DND-41 (cell line): ENCODE measurements at regions not wholly inside any gene's neighbourhood (a gene's known extent, or its start where the extent isn't known, plus 50 kb on each side); places are given as distances from the start of the nearest gene placed in this dataset.

Experiments
- ATAC-seq: fragments of 200-7000 bp; cut with Tn5 transposase; 3 replicates; pipeline ENCODE4 v1.9.1; 2021; ENCODE audit warnings: low read depth; ENCODE audit not compliant: insufficient read depth
- DNase-seq: peaks from one replicate; pipeline ENCODE4 v3.0.0-alpha.2; 2020
- H2AFZ ChIP-seq: 2 replicates; pipeline ENCODE4 v1.6.0; 2012; ENCODE audit warnings: low read depth, low read length
- H3K27ac ChIP-seq: 2 replicates; pipeline ENCODE4 v1.5.1; 2012; ENCODE audit warnings: low read length, inconsistent platforms
- H3K27me3 ChIP-seq: fragments of 200-600 bp; sonication (generic); 2 replicates; pipeline ENCODE4 v1.6.0; 2012; ENCODE audit warnings: low read length, mild to moderate bottlenecking, inconsistent platforms; ENCODE audit not compliant: insufficient read depth, poor library complexity
- H3K36me3 ChIP-seq: 2 replicates; pipeline ENCODE4 v1.5.1; 2012; ENCODE audit warnings: low read length, inconsistent platforms; ENCODE audit not compliant: insufficient read depth
- H3K4me1 ChIP-seq: 2 replicates; pipeline ENCODE4 v1.5.1; 2012; ENCODE audit warnings: mild to moderate bottlenecking, low read length; ENCODE audit not compliant: insufficient read depth
- H3K4me2 ChIP-seq: 2 replicates; pipeline ENCODE4 v1.6.0; 2012; ENCODE audit warnings: mild to moderate bottlenecking, moderate library complexity, low read length, inconsistent platforms; ENCODE audit not compliant: insufficient read depth
- H3K4me3 ChIP-seq, 2 experiments: fragments of 200-600 bp in 1 of 2; shearing (Covaris generic) in 1 of 2; 2 replicates each; pipeline ENCODE4 v1.5.1; 2012 to 2016; ENCODE audit warnings: inconsistent platforms in 2 of 2, low read length in 2 of 2, mild to moderate bottlenecking in 2 of 2, low read depth in 1 of 2, moderate library complexity in 1 of 2
- H3K79me2 ChIP-seq: 2 replicates; pipeline ENCODE4 v1.6.0; 2012; ENCODE audit warnings: low read length, inconsistent platforms; ENCODE audit not compliant: insufficient read depth
- H3K9ac ChIP-seq: 2 replicates; pipeline ENCODE4 v1.6.0; 2012; ENCODE audit warnings: low read depth, mild to moderate bottlenecking, inconsistent platforms, low read length, moderate library complexity
- H3K9me3 ChIP-seq: 2 replicates; pipeline ENCODE4 v1.5.1; 2012; ENCODE audit warnings: low read length, moderate library complexity, mild to moderate bottlenecking, inconsistent platforms; ENCODE audit not compliant: insufficient read depth, severe bottlenecking
- H4K20me1 ChIP-seq: 2 replicates; pipeline ENCODE4 v1.6.0; 2012; ENCODE audit warnings: low read length; ENCODE audit not compliant: insufficient read depth
- CTCF ChIP-seq: IDR thresholded peaks from 2 replicates; pipeline ENCODE4 v1.5.1; 2012; ENCODE audit warnings: borderline replicate concordance, low read length, moderate library complexity, mild to moderate bottlenecking; ENCODE audit not compliant: poor library complexity, severe bottlenecking; ENCODE audit errors: extremely low read depth
- EZH2 ChIP-seq: IDR thresholded peaks from 3 replicates; pipeline ENCODE4 v1.6.1; 2012; ENCODE audit warnings: borderline replicate concordance, low read depth, mild to moderate bottlenecking, moderate library complexity, low read length, inconsistent platforms; ENCODE audit not compliant: severe bottlenecking

- no peaks in the 10 kb centered on the region for H3K4me1 ChIP-seq
- DNase-seq (no peak), ATAC-seq (no peak)
- no peak overlapping the region for H3K9ac ChIP-seq
- no peak overlapping the region for H3K4me3 ChIP-seq
- no peak overlapping the region for H3K27ac ChIP-seq
- no peaks in the 10 kb centered on the region for H4K20me1 ChIP-seq
- no peaks in the 10 kb centered on the region for H3K36me3 ChIP-seq
- H3K79me2 ChIP-seq: no peaks in the 10 kb centered on the region
- H2AFZ ChIP-seq: no peak overlapping the region
- peaks cover 3% of the 10 kb centered on the region for H3K9me3 ChIP-seq
- no peak overlapping the region for H3K4me2 ChIP-seq
- no peak for TF ChIP-seq EZH2
- H3K27me3 ChIP-seq: no peaks in the 10 kb centered on the region
These were observed 600.5 kb downstream of the PCDH18 start for GRCh38 chr4:136931781-136932180.

GRCh38 chr4:136928957-136929411, 603.3 kb downstream of the PCDH18 start:
- Histone ChIP-seq H3K27me3 (no peaks in the 10 kb centered on the region), H2AFZ (no peak overlapping the region), H3K4me3 (no peak overlapping the region), H3K27ac (no peak overlapping the region), H3K4me2 (no peak overlapping the region), H3K9ac (no peak overlapping the region), H3K9me3 (peaks cover 3% of the 10 kb centered on the region), H4K20me1 (no peaks in the 10 kb centered on the region), H3K4me1 (no peaks in the 10 kb centered on the region), H3K79me2 (no peaks in the 10 kb centered on the region), H3K36me3 (no peaks in the 10 kb centered on the region)
- TF ChIP-seq CTCF (no peak), EZH2 (no peak)
- ATAC-seq: no peak
- no peak for DNase-seq

GRCh38 chr4:136927172-136927571, 605.1 kb downstream of the PCDH18 start:
- Histone ChIP-seq H3K27me3 (no peaks in the 10 kb centered on the region), H3K9me3 (peaks cover 3% of the 10 kb centered on the region), H3K4me2 (no peak overlapping the region), H3K4me1 (no peaks in the 10 kb centered on the region), H3K36me3 (no peaks in the 10 kb centered on the region), H4K20me1 (no peaks in the 10 kb centered on the region), H3K27ac (no peak overlapping the region), H3K4me3 (no peak overlapping the region), H3K79me2 (no peaks in the 10 kb centered on the region), H2AFZ (no peak overlapping the region), H3K9ac (no peak overlapping the region)
- ATAC-seq (no peak), DNase-seq (no peak)
- no peak for TF ChIP-seq EZH2
- TF ChIP-seq CTCF: no peak

- Histone ChIP-seq H3K27ac (no peak overlapping the region), H3K9me3 (peaks cover 3% of the 10 kb centered on the region), H3K27me3 (no peaks in the 10 kb centered on the region), H3K9ac (no peak overlapping the region), H3K4me3 (no peak overlapping the region), H3K36me3 (no peaks in the 10 kb centered on the region), H3K4me1 (no peaks in the 10 kb centered on the region), H3K79me2 (no peaks in the 10 kb centered on the region), H4K20me1 (no peaks in the 10 kb centered on the region), H3K4me2 (no peak overlapping the region), H2AFZ (no peak overlapping the region)
- TF ChIP-seq EZH2 (no peak), CTCF (no peak)
- ATAC-seq (no peak), DNase-seq (no peak)
These were observed 607.1 kb downstream of the PCDH18 start for GRCh38 chr4:136925203-136925602.
